ENCODE measurements at regions not wholly inside any gene's neighbourhood (a gene's known extent, or its start where the extent isn't known, plus 50 kb on each side); places are given as distances from the start of the nearest gene placed in this dataset.

DNA sequence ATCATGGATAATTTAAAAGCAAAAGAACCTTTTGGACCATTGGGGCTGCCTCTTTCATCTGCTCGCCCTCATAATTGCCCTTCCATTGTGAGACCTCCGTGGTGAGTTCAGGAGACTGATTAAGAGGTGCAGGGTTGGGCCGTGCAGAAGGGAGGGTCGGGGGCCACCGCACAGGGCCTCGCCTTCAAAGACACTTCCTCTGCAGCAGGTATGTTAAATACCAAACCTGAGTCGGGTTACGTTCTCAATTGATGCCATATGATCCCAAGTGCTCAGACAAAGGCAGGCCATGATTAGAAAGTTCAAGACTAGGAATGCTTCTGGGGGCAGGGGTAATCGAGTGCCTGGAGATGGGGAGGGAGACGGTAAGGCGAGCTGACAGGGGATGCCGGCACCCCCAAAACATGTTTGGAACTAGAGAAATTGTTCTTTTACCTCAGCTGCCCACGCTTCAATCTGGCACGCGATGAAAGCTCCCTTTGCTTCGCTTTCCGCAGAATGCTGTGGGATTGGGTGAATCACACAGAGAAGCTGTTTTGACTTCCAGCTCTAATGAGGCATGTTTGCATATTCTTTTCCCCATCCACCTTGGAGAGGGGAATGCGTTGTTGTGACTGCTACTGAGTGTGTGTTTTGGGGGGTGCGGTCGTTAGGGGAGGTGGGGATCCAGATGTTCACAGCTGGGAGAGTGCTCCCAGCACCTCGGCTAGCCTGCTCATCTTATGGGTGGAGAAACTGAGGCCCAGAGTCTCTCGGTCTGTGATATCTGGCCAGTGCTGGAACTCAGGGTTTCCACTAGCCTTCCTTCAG, 309.1 kb downstream of the MYCN start:
- TF ChIP-seq, protein P1, sequence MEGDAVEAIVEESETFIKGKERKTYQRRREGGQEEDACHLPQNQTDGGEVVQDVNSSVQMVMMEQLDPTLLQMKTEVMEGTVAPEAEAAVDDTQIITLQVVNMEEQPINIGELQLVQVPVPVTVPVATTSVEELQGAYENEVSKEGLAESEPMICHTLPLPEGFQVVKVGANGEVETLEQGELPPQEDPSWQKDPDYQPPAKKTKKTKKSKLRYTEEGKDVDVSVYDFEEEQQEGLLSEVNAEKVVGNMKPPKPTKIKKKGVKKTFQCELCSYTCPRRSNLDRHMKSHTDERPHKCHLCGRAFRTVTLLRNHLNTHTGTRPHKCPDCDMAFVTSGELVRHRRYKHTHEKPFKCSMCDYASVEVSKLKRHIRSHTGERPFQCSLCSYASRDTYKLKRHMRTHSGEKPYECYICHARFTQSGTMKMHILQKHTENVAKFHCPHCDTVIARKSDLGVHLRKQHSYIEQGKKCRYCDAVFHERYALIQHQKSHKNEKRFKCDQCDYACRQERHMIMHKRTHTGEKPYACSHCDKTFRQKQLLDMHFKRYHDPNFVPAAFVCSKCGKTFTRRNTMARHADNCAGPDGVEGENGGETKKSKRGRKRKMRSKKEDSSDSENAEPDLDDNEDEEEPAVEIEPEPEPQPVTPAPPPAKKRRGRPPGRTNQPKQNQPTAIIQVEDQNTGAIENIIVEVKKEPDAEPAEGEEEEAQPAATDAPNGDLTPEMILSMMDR (IDR thresholded peaks at IDR 0.05), result no peak
- Mint-ChIP-seq H3K4me1 (ENCODE audit: unreplicated experiment) (no peaks in the 10 kb centered on the region), H3K4me3 (ENCODE audit: unreplicated experiment) (no peak overlapping the region), H3K27me3 (ENCODE audit: unreplicated experiment) (no peaks in the 10 kb centered on the region), H3K27ac (ENCODE audit: unreplicated experiment) (no peak overlapping the region), H3K9me3 (ENCODE audit: unreplicated experiment) (peaks cover 8% of the 10 kb centered on the region), H3K36me3 (ENCODE audit: unreplicated experiment) (no peaks in the 10 kb centered on the region)
- peak; percentile 46 for DNase-seq (ENCODE audit: extremely low spot score, unreplicated experiment)

DNA sequence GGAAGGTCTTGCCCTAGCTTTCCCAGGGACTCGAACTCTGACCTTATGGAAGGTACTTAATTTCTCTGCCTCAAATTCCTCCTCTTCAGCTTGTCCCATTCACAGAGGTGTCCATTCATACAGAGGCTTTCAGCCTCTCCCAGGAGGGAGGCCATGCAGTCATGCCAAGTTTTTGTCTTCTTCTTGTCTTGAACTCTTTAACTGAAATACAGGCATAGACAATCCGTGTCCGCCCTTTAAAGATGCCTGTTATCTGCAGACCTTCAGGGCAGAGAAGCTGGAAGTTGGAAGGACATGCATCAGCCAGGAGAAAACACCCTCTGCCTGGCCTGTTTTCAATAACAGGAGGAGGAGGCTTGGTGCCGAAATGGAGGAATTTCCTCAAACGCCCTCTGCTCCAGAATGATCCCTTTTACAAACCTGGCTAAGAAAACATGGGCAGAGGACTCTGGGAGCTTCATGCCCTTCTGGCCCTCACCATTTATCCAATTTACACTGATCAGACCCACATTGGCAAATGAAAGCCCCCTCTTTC, 308.3 kb downstream of the MYCN start:
- Mint-ChIP-seq H3K4me3 (ENCODE audit: unreplicated experiment) (no peak overlapping the region), H3K36me3 (ENCODE audit: unreplicated experiment) (no peaks in the 10 kb centered on the region), H3K4me1 (ENCODE audit: unreplicated experiment) (no peaks in the 10 kb centered on the region), H3K27ac (ENCODE audit: unreplicated experiment) (no peak overlapping the region), H3K27me3 (ENCODE audit: unreplicated experiment) (no peaks in the 10 kb centered on the region), H3K9me3 (ENCODE audit: unreplicated experiment) (peaks cover 8% of the 10 kb centered on the region)
- DNase-seq (ENCODE audit: extremely low spot score, unreplicated experiment), result peak; percentile 42
- TF ChIP-seq, protein P1 (IDR thresholded peaks at IDR 0.05), result no peak

DNA sequence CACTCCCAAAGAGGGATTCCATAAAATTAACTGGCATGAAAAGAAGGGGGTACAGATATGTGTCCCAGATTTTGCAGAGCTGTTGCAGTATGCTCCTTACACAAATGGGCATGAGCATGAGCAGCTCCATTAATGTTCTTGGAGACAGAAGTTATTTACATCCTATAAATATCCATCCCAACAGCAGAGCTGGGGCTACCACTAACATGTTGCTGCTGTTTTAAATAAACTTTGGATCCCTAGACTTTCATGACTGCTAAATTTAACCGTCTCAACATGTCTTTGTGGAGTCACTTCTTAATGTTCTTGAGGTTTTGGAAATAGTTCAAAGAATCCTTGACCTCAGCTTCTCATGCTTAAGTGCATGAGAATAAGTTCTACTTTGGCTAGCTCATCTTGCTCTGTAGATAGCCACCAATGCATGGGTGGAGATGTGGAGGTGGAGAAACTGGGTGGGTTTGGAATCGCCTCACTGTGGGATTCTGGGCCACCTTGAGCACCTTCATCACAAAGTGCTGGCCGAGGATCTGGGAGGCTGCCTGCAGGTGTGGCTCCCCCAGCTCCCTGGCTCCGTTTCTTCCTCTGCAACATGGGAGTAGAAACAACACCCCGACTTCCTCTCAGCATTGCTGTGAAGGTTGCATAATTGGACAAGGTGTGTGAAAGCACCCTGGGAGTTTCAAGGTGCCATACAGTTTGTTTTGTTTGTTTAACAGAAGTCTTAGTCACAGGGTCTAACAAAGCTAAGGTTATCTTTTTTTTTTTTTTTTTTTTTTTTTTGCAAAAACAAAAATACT, 307.2 kb downstream of the MYCN start:
- peak; percentile 62 for DNase-seq (ENCODE audit: extremely low spot score, unreplicated experiment)
- no peak overlapping the region for H3K4me3 Mint-ChIP-seq (ENCODE audit: unreplicated experiment)
- H3K27me3 Mint-ChIP-seq (ENCODE audit: unreplicated experiment), result no peaks in the 10 kb centered on the region
- H3K4me1 Mint-ChIP-seq (ENCODE audit: unreplicated experiment), result no peaks in the 10 kb centered on the region
- H3K36me3 Mint-ChIP-seq (ENCODE audit: unreplicated experiment), result no peaks in the 10 kb centered on the region
- TF ChIP-seq, protein P1 (IDR thresholded peaks at IDR 0.05), result no peak
- H3K27ac Mint-ChIP-seq (ENCODE audit: unreplicated experiment), result no peak overlapping the region
- peaks cover 8% of the 10 kb centered on the region for H3K9me3 Mint-ChIP-seq (ENCODE audit: unreplicated experiment)

DNA sequence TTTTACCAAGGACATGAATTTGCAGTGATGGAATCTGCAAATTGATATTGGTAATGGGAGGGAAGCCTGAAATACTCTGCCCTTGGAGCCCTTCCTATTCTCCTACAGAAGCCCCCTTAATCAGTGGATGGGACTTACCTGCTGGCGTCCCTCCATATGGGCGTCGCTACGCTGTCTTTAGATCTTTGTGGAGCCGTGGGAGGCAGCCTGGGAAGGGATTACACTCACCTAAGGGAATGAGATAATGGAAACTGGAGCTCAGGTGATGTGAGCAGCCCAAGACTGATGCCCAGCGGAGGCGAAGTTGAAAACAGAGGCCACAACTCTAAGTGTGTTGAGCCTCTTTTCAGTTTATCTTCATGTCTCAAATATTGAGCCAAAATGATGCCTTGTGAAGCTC, 306.6 kb downstream of the MYCN start:
- peak; percentile 54 for DNase-seq (ENCODE audit: extremely low spot score, unreplicated experiment)
- TF ChIP-seq, protein P1 (IDR thresholded peaks at IDR 0.05), result no peak
- H3K9me3 Mint-ChIP-seq (ENCODE audit: unreplicated experiment), result peaks cover 8% of the 10 kb centered on the region
- H3K4me1 Mint-ChIP-seq (ENCODE audit: unreplicated experiment), result no peaks in the 10 kb centered on the region
- no peak overlapping the region for H3K27ac Mint-ChIP-seq (ENCODE audit: unreplicated experiment)
- H3K36me3 Mint-ChIP-seq (ENCODE audit: unreplicated experiment), result no peaks in the 10 kb centered on the region
- H3K27me3 Mint-ChIP-seq (ENCODE audit: unreplicated experiment), result no peaks in the 10 kb centered on the region
- no peak overlapping the region for H3K4me3 Mint-ChIP-seq (ENCODE audit: unreplicated experiment)

All from osteocyte (in vitro differentiated cells).